Lung (tissue), 11 donors: ENCODE measurements at regions not wholly inside any gene's neighbourhood (a gene's known extent, or its start where the extent isn't known, plus 50 kb on each side); places are given as distances from the start of the nearest gene placed in this dataset.

ENCODE experiments used
- ATAC-seq: fragments of 200-7000 bp; cut with Tn5 transposase; one replicate; pipeline ENCODE4 v1.9.1; 2020; ENCODE audit warnings: moderate number of reproducible peaks; ENCODE audit not compliant: insufficient read depth, low FRiP score
- DNase-seq, 3 donors: peaks; one replicate each; pipeline ENCODE4 v3.0.0-alpha.2; 2013 to 2017
- H3K27ac ChIP-seq, 2 donors: one replicate each; pipeline ENCODE4 v1.5.1; 2013; ENCODE audit warnings: mild to moderate bottlenecking in 2 of 2, moderate library complexity in 2 of 2, control low read depth in 1 of 2, inconsistent platforms in 1 of 2, low read depth in 1 of 2, low read length in 1 of 2
- H3K27me3 ChIP-seq, 3 donors: one replicate each; pipeline ENCODE4 v1.5.1; 2013; ENCODE audit warnings: low read length in 2 of 3; ENCODE audit not compliant: control insufficient read depth in 3 of 3, insufficient read depth in 3 of 3
- H3K36me3 ChIP-seq, 4 donors: one replicate each; pipeline ENCODE4 v1.5.1; 2013; ENCODE audit warnings: low read length in 4 of 4, mild to moderate bottlenecking in 1 of 4, moderate library complexity in 1 of 4; ENCODE audit not compliant: control insufficient read depth in 4 of 4, insufficient read depth in 4 of 4
- H3K4me1 ChIP-seq, 5 donors: one replicate each; pipeline ENCODE4 v1.5.1; 2013; ENCODE audit warnings: low read length in 5 of 5, mild to moderate bottlenecking in 2 of 5, moderate library complexity in 1 of 5; ENCODE audit not compliant: control insufficient read depth in 5 of 5, insufficient read depth in 5 of 5
- H3K4me3 ChIP-seq: one replicate; pipeline ENCODE4 v1.5.1; 2013; ENCODE audit warnings: mild to moderate bottlenecking, control low read depth, moderate library complexity
- H3K9ac ChIP-seq, 2 donors: one replicate each; pipeline ENCODE4 v1.5.1; 2013; ENCODE audit warnings: low read length in 2 of 2, control low read depth in 1 of 2; ENCODE audit not compliant: insufficient read depth in 1 of 2
- H3K9me3 ChIP-seq, 4 donors: one replicate each; pipeline ENCODE4 v1.5.1; 2013; ENCODE audit warnings: low read length in 3 of 4, mild to moderate bottlenecking in 1 of 4, moderate library complexity in 1 of 4; ENCODE audit not compliant: control insufficient read depth in 4 of 4, insufficient read depth in 3 of 4
- WGBS, 2 donors: extraction: QIAGEN DNeasy Blood & Tissue Kit; methylation state at CpG; one replicate each; pipeline ENCODE4 v1.1.7; 2013; 5-methylcytosine and 5-hydroxymethylcytosine counted together
- TF ChIP-seq, protein P1 (sequence below): IDR thresholded peaks from 2 replicates; pipeline ENCODE4 v1.5.1; 2012; ENCODE audit warnings: mild to moderate bottlenecking; ENCODE audit errors: control extremely low read depth, extremely low read depth
- donor health status: control.
- donor health status: control.
- donor health status: Bipolar disorder and iron deficiency.
- donor health status: healthy.
- donor health status: DM: yes; HTN: yes; CAD: no.

DNA sequence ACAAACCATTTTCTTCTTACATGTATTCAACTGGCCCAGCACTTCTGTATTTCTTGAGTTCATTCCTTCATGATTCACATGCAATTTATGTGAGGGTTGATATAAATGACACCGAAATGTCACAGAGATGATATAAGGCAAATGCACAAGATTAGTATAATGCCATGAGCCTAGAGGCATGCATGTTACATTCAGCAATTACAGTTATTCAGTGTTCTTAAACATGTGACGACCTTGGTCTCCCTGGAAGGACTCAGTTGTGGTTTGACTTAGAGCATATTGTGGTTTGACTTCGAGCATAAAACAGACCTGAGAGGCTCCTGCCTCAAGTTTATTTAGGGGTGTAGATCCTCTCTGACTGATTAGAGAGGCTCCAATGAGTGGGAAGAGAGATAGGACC is 752.1 kb upstream of the POM121L12 start:
- H3K4me1 ChIP-seq, result no peaks in the 10 kb centered on the region

DNA sequence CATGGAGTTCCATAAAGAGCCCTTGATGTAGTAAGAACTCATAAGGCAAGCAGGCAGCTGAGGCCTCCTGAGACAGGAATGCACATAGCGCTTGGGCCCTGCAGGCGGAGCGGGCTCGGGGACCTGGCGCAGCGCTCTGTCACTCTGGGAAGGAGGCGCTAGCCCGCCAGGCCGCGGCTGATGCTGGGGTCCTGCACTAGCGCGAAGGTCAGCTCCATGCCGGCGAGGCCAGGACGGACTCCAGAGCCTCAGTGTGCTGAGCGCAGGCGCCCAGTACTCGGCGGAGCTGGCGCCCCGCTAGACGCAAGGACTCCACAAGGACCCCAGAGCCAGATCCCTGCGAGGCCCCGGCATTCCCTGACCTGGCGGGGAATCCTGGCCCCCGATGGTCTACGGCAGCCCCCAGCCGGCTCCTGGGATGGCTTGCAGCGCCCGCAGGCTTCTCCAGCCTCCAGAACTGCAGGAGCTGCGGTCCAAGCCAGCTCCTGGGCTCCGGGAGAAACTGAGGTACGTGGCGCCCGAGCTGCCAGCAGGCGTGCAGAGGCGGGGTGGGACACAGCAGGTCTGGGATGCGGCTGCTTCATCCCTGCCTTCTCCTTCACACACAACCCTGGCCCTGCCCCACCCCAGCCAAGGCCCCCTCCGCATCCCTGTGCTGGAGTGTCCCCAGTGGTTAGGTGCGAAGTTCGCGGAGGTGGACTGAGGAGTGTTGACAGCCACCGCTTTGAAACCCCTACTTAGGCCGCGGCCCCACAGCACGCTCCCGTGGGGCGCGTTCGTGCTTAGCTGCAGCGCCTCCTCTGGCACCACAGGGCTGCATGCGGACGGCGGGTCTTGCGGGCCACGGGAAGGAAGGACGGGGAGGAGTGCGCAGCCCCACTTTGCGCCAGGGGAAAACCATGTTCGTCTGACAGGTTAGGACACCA is 761.5 kb upstream of the POM121L12 start:
- WGBS, 2 donors, result 61 to 70% methylated on average over 55 to 60 of the region's 60 CpGs
- Histone ChIP-seq H3K27ac (no peak overlapping the region), H3K9me3 (peaks cover 0 to 7% (median 0%) of the 10 kb centered on the region in 4 donors), H3K27me3 (no peaks in the 10 kb centered on the region), H3K4me1 (no peaks in the 10 kb centered on the region), H3K36me3 (no peaks in the 10 kb centered on the region), H3K9ac (no peak overlapping the region), H3K4me3 (no peak overlapping the region)
- ATAC-seq (peak; percentile 73), DNase-seq (peak; percentile 53 to 73 (median 73))
- TF ChIP-seq, protein P1, sequence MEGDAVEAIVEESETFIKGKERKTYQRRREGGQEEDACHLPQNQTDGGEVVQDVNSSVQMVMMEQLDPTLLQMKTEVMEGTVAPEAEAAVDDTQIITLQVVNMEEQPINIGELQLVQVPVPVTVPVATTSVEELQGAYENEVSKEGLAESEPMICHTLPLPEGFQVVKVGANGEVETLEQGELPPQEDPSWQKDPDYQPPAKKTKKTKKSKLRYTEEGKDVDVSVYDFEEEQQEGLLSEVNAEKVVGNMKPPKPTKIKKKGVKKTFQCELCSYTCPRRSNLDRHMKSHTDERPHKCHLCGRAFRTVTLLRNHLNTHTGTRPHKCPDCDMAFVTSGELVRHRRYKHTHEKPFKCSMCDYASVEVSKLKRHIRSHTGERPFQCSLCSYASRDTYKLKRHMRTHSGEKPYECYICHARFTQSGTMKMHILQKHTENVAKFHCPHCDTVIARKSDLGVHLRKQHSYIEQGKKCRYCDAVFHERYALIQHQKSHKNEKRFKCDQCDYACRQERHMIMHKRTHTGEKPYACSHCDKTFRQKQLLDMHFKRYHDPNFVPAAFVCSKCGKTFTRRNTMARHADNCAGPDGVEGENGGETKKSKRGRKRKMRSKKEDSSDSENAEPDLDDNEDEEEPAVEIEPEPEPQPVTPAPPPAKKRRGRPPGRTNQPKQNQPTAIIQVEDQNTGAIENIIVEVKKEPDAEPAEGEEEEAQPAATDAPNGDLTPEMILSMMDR, result no peak

More for the DNA sequence above, 752.1 kb upstream of the POM121L12 start:
- TF ChIP-seq, protein P1, result no peak
- Histone ChIP-seq H3K27ac (no peak overlapping the region), H3K36me3 (no peaks in the 10 kb centered on the region), H3K9ac (no peak overlapping the region), H3K4me3 (no peak overlapping the region), H3K9me3 (peaks cover 0 to 3% (median 1%) of the 10 kb centered on the region in 4 donors), H3K27me3 (no peaks in the 10 kb centered on the region)
- 75% methylated on average over 3 of the region's 3 CpGs for WGBS, 2 donors
- no peak for DNase-seq
- ATAC-seq, result no peak

DNA sequence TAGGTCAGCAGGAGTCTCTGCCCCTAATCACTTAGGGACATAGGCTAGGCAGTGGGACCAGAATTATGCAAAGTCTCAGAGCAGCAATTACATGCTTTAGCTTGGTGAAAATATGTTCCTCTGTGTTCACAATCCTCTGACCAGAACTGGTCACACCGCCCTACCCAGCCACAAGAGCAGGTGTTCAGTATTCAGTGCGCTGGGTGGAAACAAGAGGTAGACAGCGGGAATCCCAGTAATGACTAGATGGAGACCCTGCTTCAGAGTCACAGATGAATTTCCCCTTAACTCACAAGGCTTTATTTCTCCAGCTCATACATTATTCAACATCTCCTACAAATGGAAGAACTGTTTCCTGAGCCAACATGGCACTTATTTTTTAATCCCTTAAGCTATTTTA is 763.7 kb upstream of the POM121L12 start:
- Histone ChIP-seq H3K36me3 (no peaks in the 10 kb centered on the region), H3K27ac (no peak overlapping the region), H3K4me3 (no peak overlapping the region), H3K27me3 (no peaks in the 10 kb centered on the region), H3K9ac (no peak overlapping the region), H3K9me3 (peaks cover 0 to 11% (median 0%) of the 10 kb centered on the region in 4 donors), H3K4me1 (no peaks in the 10 kb centered on the region)
- no peak for DNase-seq
- TF ChIP-seq, protein P1, result no peak
- ATAC-seq, result no peak
- 69 to 96% methylated on average over 3 of the region's 3 CpGs for WGBS, 2 donors
